PFSK-1 (cell line): ENCODE measurements at regions not wholly inside any gene's neighbourhood (a gene's known extent, or its start where the extent isn't known, plus 50 kb on each side); places are given as distances from the start of the nearest gene placed in this dataset.

Experiments
- FOXP2 ChIP-seq: optimal IDR thresholded peaks from 2 replicates; pipeline ENCODE3; 2011; ENCODE audit warnings: borderline replicate concordance, control low read depth, inconsistent platforms; ENCODE audit not compliant: insufficient read depth; ENCODE audit errors: extremely low read length, extremely low read depth
- POLR2AphosphoS5 ChIP-seq: IDR thresholded peaks from 2 replicates; pipeline ENCODE4 v1.6.1; 2012; ENCODE audit warnings: low read depth, mild to moderate bottlenecking, control low read depth, low read length, moderate library complexity
- SIN3A ChIP-seq: IDR thresholded peaks from 2 replicates; pipeline ENCODE4 v1.6.1; 2012; ENCODE audit warnings: mild to moderate bottlenecking, low read length, moderate library complexity, borderline replicate concordance; ENCODE audit not compliant: insufficient read depth
- TAF1 ChIP-seq: IDR thresholded peaks from 2 replicates; pipeline ENCODE4 v1.6.1; 2012; ENCODE audit warnings: low read length, control low read depth, borderline replicate concordance; ENCODE audit not compliant: insufficient read depth
- TF ChIP-seq, protein P1 (sequence below), 2 experiments: IDR thresholded peaks; 2 replicates each; pipeline versions ENCODE4 v1.6.1 to v1.8.0; 2011 to 2012; ENCODE audit warnings: low read depth in 2 of 2, low read length in 2 of 2, control low read depth in 1 of 2, inconsistent platforms in 1 of 2, mild to moderate bottlenecking in 1 of 2, moderate library complexity in 1 of 2; ENCODE audit not compliant: insufficient read depth in 1 of 2

DNA sequence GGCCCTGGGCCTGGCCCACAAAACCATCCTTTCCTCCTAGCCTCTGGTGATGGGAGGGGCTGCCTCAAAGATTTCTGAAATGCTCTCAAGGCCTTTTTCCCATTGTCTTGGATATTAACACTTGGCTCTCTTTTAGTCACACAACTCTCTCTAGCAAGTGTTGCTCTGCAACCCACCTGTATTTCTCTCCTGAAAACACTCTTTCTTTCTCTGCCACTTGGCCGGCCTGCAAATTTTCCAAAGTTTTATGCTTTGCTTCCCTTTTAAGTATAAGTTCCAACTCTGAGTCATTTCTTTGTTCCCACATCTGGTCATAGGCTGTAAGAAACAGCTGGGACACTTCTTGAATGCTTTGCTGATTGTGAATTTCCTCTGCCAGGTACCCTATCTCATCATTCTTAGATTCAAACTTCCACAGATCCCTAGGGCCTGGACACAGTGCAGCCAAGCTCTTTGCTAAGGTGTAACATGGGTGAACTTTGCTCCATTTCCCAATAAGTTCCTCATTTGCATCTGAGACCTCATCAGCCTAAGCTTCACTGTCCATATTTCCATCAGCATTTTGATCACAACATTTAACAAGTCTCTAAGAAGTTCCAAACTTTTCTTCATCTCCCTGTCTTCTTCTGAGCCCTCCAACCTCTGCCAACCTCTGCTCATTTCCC lies 93.8 kb downstream of the TRIM29 start:
- TF ChIP-seq FOXP2 (no peak), SIN3A (no peak), POLR2AphosphoS5 (no peak), TAF1 (no peak)
- TF ChIP-seq, protein P1, sequence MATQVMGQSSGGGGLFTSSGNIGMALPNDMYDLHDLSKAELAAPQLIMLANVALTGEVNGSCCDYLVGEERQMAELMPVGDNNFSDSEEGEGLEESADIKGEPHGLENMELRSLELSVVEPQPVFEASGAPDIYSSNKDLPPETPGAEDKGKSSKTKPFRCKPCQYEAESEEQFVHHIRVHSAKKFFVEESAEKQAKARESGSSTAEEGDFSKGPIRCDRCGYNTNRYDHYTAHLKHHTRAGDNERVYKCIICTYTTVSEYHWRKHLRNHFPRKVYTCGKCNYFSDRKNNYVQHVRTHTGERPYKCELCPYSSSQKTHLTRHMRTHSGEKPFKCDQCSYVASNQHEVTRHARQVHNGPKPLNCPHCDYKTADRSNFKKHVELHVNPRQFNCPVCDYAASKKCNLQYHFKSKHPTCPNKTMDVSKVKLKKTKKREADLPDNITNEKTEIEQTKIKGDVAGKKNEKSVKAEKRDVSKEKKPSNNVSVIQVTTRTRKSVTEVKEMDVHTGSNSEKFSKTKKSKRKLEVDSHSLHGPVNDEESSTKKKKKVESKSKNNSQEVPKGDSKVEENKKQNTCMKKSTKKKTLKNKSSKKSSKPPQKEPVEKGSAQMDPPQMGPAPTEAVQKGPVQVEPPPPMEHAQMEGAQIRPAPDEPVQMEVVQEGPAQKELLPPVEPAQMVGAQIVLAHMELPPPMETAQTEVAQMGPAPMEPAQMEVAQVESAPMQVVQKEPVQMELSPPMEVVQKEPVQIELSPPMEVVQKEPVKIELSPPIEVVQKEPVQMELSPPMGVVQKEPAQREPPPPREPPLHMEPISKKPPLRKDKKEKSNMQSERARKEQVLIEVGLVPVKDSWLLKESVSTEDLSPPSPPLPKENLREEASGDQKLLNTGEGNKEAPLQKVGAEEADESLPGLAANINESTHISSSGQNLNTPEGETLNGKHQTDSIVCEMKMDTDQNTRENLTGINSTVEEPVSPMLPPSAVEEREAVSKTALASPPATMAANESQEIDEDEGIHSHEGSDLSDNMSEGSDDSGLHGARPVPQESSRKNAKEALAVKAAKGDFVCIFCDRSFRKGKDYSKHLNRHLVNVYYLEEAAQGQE (IDR thresholded peaks at IDR 0.05; ENCODE audit: insufficient read depth in 1 of 2, low read depth in 2 of 2, low read length in 2 of 2): no peak

DNA sequence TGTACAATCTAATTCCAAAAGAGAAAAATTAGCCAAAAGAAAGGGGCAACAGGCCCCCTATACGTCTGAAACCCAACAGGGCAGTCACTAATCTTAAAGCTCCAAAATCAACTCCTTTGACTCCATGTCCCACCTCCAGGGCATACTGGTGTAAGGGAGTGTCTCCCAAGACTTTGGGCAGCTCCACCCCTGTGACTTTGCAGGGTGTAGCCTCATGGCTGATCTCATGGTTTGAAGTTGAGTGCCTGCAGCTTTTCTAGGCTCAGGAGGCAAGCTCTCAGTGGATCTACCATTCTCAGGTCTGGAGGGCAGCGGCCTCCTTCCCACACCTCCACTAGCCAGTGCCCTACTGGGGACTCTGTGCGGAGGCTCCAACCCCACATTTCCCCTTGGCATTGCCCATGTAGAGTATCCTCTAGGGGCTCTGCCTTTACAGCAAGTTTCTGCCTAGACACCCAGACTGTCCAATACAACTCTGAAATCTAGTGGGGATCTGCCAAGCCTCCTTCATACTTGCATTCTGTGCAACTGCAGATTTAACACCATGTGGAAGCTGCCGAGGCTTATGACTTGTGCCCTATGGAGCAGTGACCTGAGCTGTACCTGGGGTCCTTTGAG lies 94.5 kb downstream of the TRIM29 start:
- TF ChIP-seq POLR2AphosphoS5 (no peak), TAF1 (no peak), FOXP2 (no peak), SIN3A (no peak)
- TF ChIP-seq, protein P1 (IDR thresholded peaks at IDR 0.05; ENCODE audit: insufficient read depth in 1 of 2, low read depth in 2 of 2, low read length in 2 of 2): no peak

DNA sequence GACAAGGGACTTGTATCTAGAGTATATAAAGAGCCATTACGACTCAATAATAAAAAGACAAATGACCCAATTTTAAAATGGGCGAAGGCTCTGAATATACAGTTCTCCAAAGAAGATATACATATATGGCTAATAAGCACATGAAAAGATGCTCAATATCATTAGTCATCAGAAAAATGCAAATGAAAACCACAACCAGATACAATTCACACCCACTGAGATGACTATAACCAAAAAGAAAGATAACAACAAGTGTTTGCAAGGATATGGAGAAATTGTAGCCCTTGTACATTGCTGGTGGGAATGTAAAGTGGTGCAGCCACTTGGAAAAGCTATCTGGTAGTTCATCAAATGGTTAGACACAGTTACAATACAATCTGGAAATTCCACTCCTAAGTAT lies 96.3 kb downstream of the TRIM29 start:
- no peak for TF ChIP-seq SIN3A
- no peak for TF ChIP-seq FOXP2
- TF ChIP-seq, protein P1 (IDR thresholded peaks at IDR 0.05; ENCODE audit: insufficient read depth in 1 of 2, low read depth in 2 of 2, low read length in 2 of 2): no peak
- no peak for TF ChIP-seq TAF1
- no peak for TF ChIP-seq POLR2AphosphoS5

DNA sequence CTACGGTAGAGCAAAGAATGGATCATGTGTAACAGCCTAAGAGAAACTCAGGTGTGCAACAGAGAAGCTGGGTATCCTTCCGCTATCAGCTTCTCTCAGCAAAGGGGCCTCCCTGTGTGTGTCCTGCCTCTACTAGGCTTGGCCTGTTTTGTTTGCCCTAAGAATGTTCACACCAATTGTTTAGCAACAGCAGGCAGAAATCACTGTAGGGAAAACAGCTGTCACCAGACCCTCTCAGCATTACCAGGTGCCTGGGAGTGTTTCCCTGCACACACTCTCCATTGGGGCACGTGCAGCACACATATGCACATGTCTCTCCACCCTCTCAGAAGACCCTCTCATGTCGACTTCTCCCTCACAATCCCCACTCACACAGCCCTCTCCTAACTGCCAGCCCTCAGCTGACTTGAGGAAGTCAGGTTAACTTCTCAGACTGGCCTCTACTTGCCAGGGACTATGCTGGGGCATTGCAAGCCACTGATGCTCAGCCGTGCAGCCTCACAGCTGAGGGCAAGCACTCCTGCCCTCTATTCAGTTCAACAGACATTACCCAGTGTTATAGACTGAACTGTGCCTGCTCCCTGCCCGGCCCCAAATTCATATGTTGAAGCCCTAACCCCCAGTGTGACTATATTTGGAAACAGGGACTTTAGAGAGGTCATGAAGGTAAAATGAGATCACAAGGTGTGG lies 97.6 kb downstream of the TRIM29 start:
- TF ChIP-seq POLR2AphosphoS5 (no peak), FOXP2 (no peak), SIN3A (no peak), TAF1 (no peak)
- TF ChIP-seq, protein P1 (IDR thresholded peaks at IDR 0.05; ENCODE audit: insufficient read depth in 1 of 2, low read depth in 2 of 2, low read length in 2 of 2): no peak

DNA sequence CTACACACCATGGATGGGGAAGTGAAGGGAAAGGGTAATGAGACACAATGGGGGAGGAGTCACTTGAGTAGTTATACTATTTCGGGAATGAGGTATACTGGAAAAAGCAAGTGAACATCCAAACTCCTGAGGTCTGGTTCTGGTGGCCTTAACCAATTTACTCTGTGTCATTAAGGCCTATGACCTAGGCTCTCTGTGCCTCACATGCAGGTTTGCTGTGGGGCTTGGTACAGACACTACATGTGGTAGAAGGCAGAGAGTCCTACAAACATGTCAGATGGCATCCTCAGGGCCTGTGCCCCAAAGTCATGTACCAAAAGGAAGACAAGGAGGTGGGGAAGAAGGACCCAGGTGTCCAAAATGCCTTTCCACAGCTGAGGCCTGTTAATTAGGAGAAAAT lies 98.9 kb downstream of the TRIM29 start:
- TF ChIP-seq, protein P1 (IDR thresholded peaks at IDR 0.05; ENCODE audit: insufficient read depth in 1 of 2, low read depth in 2 of 2, low read length in 2 of 2): no peak
- TF ChIP-seq FOXP2 (no peak), TAF1 (no peak), SIN3A (no peak), POLR2AphosphoS5 (no peak)
